Fibroblast of the aortic adventitia (primary cell): ENCODE measurements at regions not wholly inside any gene's neighbourhood (a gene's known extent, or its start where the extent isn't known, plus 50 kb on each side); places are given as distances from the start of the nearest gene placed in this dataset.
"Not testable (repeated sequence)": the region's sequence is repeated elsewhere in the genome, so short reads cannot be mapped to it uniquely, and the experiment has no call there.

ENCODE experiments used
- DNase-seq: peaks from one replicate; pipeline ENCODE4 v3.0.0-alpha.2; 2010; ENCODE audit warnings: low read depth
- H3K4me3 ChIP-seq: 2 replicates; pipeline ENCODE4 v1.5.1; 2011; ENCODE audit warnings: low read depth, mild to moderate bottlenecking, control low read depth, low read length, moderate library complexity
- CTCF ChIP-seq: IDR thresholded peaks from 2 replicates; pipeline ENCODE4 v1.5.1; 2011; ENCODE audit warnings: mild to moderate bottlenecking, low read length, control low read depth, inconsistent platforms; ENCODE audit not compliant: insufficient read depth

DNA sequence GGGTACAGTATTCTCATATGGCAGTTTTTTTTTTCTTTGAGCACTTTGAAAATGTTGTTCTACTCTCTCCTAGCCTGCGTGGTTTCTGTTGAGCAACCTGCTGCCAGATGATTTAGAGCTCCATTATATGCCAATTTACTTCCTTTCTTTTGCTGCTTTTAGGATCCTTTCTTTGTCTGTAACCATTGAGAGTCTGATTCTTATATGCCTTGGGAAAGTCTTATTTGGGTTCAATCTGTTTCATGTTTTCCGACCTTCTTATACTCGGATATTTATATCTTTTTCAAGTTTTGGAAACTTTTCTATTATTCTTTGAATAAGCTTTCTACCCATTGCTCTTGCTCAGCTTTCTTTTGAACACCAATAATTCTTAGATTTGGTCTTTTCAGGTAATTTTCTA is 138.1 kb upstream of the RAG2 start:
- no peak overlapping the region for H3K4me3 ChIP-seq
- no peak for TF ChIP-seq CTCF
- DNase-seq: no peak

DNA sequence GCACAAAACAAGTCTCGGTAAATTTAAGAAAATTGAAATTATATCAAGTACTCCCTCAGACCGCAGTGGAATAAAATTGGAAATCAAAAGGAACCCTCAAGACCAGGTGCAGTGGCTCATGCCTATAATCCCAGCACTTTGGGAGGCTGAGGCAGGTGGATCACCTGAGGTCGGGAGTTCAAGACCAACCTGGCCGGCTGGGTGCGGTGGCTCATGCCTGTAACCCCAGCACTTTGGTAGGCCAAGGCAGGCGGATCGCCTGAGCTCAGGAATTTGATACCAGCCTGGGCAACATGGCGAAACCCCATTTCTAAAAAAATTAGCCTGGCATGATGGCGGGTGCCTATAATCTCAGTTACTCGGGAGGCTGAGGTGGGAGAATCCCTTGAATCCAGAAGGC is 135.7 kb upstream of the RAG2 start:
- not testable (repeated sequence) for DNase-seq, H3K4me3 ChIP-seq

GRCh38 chr11:36730761-36731160 is 132.7 kb upstream of the RAG2 start:
- TF ChIP-seq CTCF: no peak
- H3K4me3 ChIP-seq: no peak overlapping the region
- no peak for DNase-seq

DNA sequence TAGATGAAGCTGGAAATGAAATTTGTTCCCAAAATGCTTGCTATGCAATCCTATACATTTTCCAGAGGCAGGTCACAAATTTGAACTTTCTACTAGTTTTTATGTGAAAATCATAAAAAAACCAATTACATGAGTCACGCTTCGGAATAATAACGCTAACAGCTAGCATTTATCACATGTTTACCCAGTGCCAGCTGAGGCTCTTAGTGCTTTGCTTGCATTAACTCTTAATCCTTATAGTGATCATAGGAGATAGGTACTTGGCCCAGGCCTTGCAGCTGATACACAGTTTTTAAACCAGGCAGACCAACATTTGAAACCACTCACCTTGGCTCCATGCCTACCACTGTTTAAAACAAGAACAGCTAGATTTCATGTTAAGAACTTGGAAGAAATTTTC is 131.8 kb upstream of the RAG2 start:
- H3K4me3 ChIP-seq: no peak overlapping the region
- TF ChIP-seq CTCF: no peak
- no peak for DNase-seq

DNA sequence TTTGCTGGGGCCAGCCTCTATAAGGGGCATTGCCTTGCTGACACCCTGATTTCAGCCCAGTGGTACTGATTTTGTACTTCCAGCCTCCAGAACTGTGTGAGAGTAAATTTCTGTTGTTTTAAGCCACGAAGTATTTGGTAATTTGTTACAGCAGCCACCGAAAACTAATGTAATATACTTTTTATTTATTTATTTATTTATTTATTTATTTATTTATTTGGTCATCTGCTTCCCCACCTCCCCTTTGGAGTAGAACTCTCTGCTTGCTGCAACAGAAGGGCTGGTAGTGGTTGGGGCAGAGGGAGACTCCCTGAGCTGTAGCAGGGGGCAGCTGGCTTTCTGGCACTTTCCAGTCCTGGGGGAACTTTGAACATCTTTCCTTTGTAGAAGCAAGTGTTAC is 128.4 kb upstream of the RAG2 start:
- no peak overlapping the region for H3K4me3 ChIP-seq
- DNase-seq: no peak
- no peak for TF ChIP-seq CTCF

DNA sequence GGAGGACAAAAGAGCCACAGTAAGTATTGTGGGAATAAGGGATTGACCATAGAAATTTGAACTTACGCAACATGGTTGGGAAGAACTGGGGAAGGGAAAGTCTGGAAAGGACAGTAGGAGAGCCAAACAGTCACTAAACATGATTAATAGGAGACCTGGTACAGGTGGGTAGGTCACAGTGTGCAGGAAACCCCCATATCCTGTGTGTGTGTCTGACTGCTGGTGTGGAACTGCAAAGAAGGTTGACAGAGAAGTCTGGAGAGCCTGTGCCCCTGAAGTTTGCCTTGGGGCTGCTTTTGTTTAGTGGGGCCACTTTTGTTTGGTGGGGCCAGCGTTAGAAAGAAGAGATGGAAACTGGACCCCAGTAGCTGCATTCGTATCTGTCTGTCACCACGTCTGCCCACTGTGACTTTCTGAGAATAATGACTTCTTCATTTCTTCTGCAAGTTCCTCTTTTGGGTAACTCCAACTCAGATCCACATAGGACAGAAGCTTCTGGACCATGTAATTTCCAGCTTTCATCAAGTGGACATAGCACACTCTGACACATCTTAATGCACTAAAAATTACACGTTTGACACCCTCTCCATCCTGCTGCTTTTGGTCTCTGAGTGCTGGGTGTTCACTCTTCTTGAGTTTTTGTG is 126.8 kb upstream of the RAG2 start:
- no peak for TF ChIP-seq CTCF
- no peak for DNase-seq
- no peak overlapping the region for H3K4me3 ChIP-seq

- H3K4me3 ChIP-seq: no peak overlapping the region
- DNase-seq: no peak
- no peak for TF ChIP-seq CTCF
These were observed 124.4 kb upstream of the RAG2 start for GRCh38 chr11:36722421-36722820.
